ENCODE measurements at regions not wholly inside any gene's neighbourhood (a gene's known extent, or its start where the extent isn't known, plus 50 kb on each side); places are given as distances from the start of the nearest gene placed in this dataset.

DNA sequence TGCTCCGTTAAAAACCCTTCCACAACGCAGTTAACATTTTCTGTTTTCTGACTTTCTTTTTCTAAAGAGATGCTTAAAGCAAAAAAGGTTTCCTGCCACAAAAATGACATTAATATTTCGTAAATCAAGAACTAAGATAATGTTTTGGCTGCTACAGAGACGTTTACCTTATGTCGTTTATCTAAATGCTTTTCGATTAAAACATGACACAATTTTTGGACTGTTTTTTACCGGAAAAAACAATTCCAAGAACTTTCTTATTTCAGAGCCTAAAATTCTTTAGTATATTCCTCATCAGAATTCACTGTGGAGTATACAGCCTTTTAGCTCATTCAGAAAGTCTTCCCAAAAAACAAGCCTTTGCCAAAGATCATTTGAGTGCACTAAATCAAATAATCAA, 278.0 kb upstream of the TCF4 start:
- DNase-seq, result no peak

DNA sequence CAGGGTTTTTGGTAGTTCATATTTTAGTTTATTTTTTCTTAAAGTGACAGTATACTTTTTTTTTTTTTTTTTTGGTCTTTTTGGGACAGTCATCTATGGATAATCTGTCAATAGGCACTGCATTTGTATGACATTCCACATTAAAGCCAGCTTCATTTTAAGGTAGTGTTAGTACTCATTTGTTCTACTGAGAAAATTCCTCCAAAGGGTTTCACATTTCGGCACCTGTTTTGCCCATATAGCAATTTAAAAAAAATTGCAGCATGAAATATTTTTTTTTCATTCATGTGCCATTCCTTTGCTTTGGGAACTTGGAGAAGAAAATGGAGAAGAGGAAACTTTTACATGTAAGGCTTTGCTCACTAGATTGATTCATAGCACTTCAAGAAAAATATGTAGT, 276.3 kb upstream of the TCF4 start:
- DNase-seq, result no peak

DNA sequence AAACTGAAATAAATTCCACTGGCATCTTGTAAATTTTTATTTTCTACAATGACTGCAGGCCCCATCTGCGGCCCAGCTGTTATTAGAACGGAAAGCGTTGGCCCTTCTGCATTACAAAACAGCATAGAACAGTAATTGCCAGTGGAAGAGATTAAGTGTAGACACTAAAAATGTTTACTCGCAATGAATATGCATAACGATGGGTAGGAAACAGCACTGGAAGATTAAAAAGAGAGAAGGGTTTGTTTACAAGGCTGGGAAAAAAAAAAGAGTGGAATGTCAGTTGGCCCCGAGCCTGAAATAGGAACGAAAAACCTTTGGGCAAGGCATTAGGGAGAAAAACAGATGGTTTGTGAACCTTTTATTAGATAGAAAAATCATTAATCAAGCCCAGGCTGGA, 275.9 kb upstream of the TCF4 start:
- DNase-seq, result no peak

DNA sequence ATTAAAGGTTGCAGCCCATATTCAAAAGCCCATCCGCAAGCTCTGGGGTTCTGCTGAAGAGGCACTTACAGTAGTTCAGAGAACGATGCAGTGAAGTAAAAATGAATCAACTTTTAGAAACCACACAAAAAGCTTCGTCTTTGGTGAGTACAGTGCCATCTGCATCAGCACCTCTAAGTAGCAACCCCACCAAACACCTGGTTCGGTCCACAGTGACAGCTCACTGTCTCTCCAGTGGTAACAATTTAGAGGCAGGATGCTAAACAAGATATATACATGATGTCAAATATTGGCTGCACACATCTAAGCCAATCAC, 275.4 kb upstream of the TCF4 start:
- no peak for DNase-seq

DNA sequence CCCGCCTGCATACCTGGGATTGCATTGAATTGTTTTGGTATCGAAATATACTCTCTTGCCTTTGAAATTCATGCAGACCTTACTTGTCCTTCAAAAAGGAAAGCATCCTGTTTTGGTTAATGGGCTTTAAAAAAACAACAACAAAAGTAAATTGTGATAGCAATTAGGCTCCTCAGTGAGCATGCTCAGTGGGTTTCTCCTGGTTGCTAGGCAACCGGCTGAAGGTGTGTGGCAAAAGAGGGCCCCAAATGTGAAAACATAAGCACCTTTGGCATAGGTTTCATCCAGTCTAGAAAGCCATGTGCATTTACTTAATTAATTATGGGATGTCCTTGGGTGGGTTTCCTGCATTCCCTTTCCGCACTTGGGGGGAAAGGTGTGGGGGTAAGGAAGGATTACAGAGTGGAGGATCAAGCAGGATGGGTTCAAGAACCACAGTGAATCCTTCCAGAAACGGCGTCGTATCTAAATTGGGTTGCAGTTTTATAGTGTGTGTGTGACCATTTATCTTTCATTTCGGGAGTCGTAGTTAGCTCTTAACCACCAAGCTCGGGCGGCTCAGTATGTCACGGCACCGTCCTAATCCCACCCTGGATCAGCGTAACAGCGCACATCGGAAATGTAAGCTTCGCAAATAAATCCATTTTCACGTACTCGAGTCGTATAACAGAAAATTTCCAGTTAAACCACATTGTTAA, 274.9 kb upstream of the TCF4 start:
- DNase-seq, result no peak

DNA sequence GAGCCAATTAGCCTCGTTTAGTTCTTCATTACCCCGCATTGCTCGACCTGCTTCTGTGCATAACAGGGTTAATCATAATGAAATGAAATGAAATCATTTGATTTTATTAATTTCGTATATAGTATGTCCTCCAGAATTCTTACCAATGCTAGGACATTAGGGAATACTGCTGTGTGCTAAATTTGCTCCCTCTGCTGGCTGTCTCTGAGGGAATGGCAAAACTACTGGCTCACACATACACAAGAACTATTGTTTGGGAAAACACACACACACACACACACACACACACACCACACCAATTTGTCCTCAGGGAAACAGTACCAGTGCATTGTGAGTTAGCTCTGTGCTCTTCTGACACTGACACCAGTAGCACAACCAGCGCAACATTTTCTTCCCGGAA, 273.3 kb upstream of the TCF4 start:
- DNase-seq, result no peak

DNA sequence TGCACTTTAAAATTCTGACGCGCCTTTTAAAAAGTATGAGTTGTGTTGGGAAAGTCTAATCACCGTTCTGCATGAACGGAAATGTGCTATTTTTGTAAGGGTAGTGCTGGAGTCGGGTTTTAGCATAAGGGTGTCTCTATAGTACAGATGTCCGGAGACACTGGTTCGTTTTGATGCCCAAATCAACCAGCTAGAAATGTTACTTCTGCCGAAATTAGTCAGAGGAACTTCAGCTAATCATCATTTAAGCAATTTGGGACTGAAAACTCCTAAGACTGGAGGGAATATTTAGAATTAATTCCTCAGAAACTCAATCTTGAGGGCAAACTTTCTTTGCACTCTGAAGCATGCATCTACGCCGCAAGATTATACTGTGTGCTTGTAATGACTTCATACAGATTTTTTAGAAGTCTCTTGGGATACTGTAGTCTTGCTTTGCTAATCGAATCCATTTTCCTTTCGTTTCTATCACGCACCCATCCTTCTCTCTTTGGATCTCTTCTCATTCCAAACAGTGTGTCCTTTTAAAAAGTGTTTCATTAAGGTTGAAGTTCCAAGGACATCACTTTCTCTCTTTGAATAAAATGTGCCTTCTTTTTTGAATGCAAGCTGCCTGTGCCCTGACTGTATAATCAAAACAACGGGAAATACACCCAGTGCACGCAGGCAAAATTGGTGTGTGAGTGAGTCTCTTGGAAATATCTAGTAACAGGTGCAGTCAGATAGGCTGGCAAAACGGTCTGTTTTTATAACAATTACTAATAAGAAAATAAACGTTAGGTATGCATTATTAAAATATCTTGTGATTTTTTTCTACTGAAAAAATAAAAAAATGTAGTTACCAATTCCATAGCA, 270.9 kb upstream of the TCF4 start:
- DNase-seq, result no peak

DNA sequence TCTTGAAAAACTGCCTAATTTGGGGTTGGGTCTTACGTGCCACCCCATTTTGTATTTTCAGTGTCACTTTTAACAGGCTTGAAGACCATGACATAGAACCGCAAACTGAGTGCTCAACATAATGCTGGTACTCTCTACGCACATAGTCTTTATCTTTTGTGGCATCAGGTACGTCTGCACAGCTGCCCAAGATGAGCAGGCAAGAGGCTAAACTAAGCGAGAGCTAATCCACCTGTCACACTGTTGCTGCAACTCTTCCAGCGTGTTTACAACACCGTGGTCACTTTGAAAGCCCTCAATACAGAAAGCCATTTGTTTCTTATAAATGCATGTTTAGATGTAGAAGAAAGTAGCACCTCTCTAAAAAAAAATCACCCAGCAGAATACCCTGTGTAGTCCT, 270.0 kb upstream of the TCF4 start:
- no peak for DNase-seq

DNA sequence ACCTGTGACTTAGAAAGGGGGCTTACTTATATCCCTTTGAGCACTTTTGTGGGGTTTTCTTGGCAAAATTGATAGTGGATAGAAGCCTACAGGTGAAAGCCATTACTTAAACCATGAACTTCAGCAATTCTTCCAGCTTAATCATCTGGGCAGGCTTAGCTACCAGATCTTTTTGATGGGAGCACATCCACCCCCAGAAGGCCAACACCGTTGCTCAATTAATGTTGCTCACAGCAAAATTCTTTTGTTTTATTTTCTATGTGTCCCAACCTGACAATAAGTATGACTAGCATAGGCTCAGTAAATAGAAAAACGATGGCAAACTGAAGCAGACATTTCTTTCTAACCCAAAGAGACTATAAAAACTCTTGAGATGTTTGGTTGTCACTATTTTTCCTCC, 269.4 kb upstream of the TCF4 start:
- no peak for DNase-seq

DNA sequence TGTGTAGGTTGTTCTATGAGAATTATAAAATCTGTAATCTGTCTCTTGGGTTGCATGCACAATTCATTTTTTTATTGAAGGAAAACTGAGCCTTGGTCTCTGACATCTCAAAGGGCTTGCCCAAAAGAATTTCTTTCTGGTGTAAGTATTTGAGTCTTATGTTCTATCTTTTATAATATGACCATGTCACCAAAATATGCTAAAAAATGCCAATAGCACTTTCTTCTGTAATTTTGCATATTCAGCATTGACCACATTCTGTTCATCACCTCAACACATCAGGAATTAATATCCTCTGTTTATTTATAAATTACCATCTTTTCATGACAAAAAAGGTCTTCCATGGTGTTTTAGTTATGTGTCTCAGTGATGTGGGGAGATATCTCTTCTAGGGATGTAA, 268.7 kb upstream of the TCF4 start:
- no peak for DNase-seq

DNA sequence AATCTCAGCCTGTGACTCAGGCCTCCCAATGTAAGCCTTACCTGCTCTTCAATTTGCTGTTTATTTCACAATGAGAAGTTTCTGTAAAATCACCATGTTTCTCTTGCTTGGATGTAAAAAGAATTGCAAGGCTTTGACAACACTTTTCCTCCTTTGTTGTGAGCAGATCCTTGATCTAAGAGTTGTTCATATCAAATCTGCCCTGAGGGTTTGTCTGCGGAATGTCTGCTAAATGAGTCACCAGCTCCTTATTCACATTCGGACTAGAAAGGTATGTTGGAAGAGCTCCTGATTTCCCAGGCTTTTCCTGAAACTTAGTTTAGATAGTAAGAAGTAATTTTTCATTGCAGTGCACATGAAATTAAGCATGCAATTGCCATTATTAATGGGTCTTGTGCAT, 268.2 kb upstream of the TCF4 start:
- no peak for DNase-seq

DNA sequence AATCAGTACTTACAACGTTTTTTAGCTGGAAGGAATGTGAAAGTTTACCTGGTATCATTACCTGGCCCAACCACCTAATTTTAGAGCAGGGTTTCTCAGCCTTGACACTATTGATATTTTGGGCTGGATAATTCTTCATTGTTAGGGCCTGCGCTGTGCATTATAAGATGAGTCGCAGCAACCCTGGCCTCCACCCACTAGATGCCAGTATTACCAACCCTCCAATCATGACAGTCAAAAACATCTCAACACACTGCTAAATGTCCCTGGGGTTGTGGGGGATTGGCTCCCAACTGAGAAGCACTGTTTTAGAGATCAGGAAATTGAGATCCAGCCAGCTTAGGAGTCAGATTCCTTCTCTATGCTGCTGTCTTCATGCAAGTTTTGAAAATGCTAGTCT, 265.3 kb upstream of the TCF4 start:
- no peak for DNase-seq

DNA sequence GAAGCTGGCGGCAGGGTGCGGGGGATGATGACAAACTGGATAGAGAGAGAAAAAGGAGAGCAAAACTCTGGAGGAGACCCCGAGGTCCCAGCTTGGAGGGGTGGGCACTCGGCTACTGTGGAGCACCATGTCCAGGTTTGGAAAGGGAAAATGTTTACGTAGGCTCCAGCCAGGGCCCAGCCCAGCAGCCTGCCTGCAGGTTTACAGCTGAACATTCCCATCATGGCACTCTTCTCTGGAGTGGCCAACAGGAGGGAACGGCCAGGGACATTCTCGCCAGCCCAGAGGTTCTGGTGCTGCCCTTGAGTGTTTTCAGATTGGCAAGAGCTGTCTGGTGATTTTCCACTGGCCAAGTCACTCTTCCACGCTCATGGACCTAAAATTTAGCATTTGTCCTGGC, 262.9 kb upstream of the TCF4 start:
- DNase-seq, result no peak

DNA sequence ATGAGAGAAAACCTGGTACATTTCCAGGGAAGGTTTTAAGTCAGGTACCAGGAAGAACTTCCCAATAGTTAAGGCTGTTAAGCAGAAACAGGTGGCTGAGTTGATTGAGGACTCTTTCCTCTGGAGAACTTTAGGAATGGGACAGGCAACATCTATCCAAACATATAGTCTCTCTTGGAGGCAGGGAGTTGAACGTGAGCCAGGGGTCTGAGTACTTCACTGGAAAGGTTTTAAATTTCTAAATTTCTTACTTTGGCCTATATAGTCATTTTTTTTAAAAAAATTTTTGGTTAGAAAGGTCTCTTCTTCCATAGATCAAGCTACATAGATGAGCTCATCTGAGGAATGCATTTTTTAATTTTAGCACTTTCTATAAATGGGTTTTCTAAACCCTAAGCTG, 261.4 kb upstream of the TCF4 start:
- no peak for DNase-seq

DNA sequence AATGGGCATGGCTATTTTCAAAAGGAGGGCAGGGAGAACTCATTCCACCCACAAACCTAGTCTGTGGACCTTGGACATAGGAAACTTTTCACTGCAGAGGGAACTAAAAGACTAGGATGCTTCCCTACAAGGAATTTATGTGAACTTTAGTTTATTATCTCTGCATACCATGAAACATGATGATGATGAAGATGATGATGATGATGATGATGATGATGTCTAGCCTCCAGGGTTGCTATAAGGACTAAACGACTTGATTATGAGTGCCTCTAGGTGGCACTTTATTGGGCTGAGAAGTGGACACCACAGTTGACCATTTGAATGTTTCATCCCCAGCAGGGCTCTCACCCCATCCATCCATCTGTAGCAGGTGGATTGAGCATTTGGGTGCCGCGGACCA, 260.0 kb upstream of the TCF4 start:
- DNase-seq, result no peak

DNA sequence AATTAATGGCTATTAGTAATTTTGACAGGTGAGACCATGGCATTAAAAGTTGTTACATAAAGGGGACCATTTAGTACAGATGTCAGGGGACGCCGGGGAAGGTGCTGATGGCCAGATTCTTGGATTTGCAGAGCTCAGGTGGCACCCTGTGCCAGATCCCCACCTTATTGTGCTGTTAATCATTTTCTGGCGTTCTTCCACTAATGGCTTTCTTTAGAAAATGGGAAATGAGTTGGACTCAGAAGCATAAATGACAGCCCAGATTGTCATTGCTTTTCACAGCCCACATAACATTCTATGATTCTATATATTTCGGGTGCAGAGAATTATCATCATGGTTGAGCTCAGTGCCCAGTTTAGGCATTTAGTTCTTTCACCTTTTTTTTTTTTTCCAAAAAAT, 257.2 kb upstream of the TCF4 start:
- no peak for DNase-seq

DNA sequence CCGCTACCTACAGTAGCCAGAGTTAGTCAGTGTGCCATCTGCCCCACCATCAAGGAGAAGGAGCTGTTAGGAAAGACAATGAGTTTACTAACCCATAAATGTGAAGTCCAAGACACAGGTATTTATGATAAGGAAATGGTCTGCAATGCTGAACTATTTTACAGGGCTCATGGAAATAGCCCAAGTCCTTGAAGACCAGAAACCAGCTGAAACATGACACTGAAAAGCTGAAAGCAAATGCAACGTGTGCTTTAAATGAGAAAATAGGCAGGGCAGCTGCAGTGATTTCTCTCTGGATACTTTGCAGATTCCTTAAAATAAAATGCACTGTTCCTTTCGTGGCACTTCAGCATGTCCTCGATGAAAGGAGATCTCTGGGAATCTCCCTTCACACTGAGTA, 256.4 kb upstream of the TCF4 start:
- DNase-seq, result no peak

DNA sequence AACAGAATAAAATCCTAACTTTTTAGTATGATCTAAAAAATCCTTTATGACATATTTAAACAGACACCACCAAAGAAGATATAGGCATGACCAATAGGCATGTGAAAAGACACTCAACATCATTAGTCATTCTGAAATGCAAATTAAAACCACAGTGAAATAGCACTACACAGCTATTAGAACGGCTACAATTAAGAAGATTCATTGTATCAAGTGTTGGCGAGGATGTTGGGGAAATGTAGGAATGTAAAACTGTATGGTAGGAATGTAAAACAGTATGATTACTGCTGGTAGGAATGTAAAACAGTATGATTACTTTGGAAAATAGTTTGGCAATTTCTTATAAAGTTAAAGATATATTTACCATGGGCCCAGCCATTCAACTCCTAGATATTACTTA, 253.3 kb upstream of the TCF4 start:
- DNase-seq, result no peak

DNA sequence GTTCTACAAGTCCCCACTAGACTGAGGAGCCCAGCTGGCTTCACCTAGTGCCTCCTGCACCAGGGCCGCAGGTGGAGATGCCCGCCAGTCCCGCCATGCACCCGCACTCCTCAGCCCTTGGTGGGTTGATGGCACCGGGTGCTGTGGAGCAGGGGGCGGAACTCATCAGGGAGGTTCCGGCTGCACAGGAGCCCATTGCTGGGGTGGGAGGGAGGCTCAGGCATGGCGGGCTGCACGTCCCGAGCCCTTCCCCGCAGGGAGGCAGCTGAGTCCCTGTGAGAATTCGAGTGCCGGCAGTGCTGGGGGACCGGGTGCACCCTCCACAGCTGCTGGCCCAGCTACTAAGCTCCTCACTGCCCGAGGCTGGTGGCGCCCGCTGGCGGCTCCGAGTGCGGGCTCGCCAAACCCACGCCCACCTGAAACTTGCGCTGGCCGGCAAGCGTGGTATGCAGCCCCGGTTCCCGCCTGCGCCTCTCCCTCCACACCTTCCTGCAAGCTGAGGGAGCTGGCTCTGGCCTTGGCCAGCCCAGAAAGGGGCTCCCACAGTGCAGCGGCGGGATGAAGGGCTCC, 252.7 kb upstream of the TCF4 start:
- DNase-seq, result no peak

DNA sequence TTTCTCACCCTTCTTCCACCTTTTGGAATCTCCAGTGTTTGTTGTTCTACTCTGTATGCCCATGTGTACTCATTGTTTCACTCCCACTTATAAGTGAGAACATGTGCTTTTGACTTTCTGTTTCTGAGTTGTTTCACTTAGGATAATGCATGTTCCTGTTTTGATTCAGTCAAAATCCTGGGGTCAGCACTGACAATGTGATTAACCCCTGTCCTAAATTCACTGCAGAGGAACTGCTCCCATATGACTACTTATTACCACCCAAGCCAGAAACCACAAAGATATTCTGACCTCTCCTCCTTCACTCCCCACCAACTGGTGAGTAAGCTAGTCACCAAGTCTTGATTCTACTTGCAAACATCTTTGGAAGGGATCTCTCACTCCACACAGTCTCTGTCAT, 251.4 kb upstream of the TCF4 start:
- DNase-seq, result no peak

DNA sequence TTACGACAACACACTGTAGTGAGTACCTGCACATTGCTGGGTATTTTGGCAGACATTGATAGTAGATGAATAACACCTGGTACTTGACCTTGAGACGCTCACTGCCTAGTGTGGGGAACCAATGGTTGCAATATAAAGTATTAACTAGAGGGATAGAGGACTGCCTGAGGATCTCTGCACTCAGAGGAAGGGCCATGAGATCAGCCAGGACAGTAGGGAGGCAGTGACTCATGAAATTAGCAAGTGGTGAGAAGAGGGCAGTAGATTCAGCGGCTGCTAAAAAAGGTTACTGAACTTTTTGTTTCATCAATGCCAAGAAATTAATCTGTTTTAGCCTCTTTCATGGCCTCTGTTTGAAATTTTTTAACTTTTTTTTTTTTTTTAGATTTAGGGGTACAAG, 250.8 kb upstream of the TCF4 start:
- no peak for DNase-seq

DNA sequence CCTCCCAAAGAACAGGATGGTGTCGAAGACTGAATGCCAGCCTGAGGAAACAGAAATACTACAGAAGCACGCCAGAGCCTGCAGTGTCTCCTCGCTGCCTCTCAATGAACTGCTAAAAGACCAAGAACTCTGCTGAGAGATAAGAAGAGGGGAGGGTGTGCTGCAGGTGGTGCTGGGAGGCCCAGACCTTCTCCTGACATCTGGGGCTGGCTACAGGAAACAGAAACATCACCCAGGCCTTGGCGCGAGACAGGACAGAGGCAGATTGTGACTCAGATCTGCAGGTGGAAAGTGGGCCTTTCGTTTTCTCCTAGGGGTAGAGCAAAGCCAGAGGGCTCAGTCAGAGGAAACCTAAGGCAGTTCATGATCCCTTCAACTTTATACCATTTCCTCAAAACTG, 250.3 kb upstream of the TCF4 start:
- no peak for DNase-seq

DNA sequence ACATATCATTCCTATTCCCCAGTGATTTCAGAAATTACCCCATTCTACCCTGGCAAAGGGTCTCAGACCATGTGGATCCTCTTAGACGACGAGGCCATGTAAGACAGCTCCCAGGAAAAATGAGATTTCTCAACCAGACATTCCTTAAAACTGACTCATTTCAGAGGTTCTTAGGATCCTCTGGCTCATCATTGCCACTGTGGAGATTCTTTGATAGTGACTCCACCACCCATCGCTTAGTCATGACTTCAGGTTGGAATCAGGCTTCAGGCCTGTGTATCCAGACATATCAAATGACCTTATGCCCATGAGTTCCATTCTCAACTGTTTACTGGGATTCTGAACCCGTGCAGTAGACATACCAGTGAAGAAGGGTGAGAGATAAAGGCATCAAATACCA, 245.6 kb upstream of the TCF4 start:
- DNase-seq, result no peak

DNA sequence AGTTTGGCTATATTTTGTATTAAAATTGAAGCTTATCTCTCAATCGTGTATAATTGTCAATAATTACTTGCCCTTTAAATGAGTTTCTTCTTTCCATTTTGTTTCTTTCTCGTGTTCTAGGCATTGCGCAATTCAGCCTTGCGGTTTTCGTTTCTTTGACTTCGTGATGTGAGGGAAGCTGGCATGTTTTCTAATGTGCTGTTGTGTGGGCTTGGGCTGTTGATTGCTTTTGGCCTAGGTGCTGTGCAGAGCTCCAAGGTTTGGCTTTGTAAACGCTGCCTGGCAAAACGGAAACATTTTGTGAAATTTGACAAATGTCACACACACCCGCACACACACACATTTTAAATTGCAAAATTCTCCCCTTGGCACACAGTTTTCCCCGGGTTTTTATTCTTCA, 242.6 kb upstream of the TCF4 start:
- DNase-seq, result no peak

DNA sequence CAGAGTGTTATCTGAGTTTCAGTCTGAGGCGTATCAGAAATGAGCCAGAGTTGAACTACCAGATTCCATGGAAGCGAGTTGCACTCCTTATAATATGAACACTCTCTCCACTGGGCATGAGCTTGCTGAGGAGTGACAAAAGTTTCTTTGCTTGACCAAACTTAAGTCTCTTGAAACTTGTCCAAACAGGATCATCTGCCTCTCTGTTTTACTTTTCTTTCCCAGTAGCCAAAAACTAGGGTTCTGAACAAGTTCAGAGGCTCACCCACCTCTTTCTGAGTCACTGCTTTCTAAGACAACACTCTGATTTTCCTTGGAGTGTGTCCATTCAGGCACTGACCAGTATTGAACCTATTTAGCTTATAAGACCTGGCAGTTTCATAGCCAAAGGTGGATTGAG, 233.2 kb upstream of the TCF4 start:
- no peak for DNase-seq

Measured in NCI-H2107 (cell line).